Stimulated activated CD4-positive, alpha-beta T cell treated with anti-CD3 and anti-CD28 coated beads, Interleukin-4, amount 100 ng/mL, for 1 hour (primary cell): ENCODE measurements at regions not wholly inside any gene's neighbourhood (a gene's known extent, or its start where the extent isn't known, plus 50 kb on each side); places are given as distances from the start of the nearest gene placed in this dataset.
"Not testable (repeated sequence)": the region's sequence is repeated elsewhere in the genome, so short reads cannot be mapped to it uniquely, and the experiment has no call there.

Source experiments
- DNase-seq: peaks from one replicate; pipeline ENCODE4 v3.0.0-alpha.2; 2020

- no peak for DNase-seq
Measured at GRCh38 chr6:9795880-9796279, 619.0 kb downstream of the TFAP2A start.

GRCh38 chr6:9789201-9789600, 625.7 kb downstream of the TFAP2A start:
- DNase-seq: no peak

GRCh38 chr6:9784786-9785185, 630.1 kb downstream of the TFAP2A start:
- DNase-seq: no peak

GRCh38 chr6:9783567-9783966, 631.3 kb downstream of the TFAP2A start:
- DNase-seq: no peak

- DNase-seq: no peak
Measured at GRCh38 chr6:9766240-9766915, 648.5 kb downstream of the TFAP2A start.

- no peak for DNase-seq
Measured at GRCh38 chr6:9761220-9761619, 653.7 kb downstream of the TFAP2A start.

- no peak for DNase-seq
Measured at GRCh38 chr6:9754515-9754914, 660.4 kb downstream of the TFAP2A start.

- no peak for DNase-seq
Measured at GRCh38 chr6:9745966-9746365, 668.9 kb downstream of the TFAP2A start.

- DNase-seq: no peak
Measured at GRCh38 chr6:9745476-9745875, 669.4 kb downstream of the TFAP2A start.

GRCh38 chr6:9744119-9744518, 670.8 kb downstream of the TFAP2A start:
- no peak for DNase-seq

GRCh38 chr6:9732056-9732455, 682.8 kb downstream of the TFAP2A start:
- DNase-seq: no peak

GRCh38 chr6:9725776-9726175, 689.1 kb downstream of the TFAP2A start:
- not testable (repeated sequence) for DNase-seq

- no peak for DNase-seq
Measured at GRCh38 chr6:9717568-9717967, 697.3 kb downstream of the TFAP2A start.

- DNase-seq: no peak
Measured at GRCh38 chr6:9711365-9711764, 703.5 kb downstream of the TFAP2A start.

- no peak for DNase-seq
Measured at GRCh38 chr6:9710574-9710973, 704.3 kb downstream of the TFAP2A start.

GRCh38 chr6:9708600-9708999, 706.3 kb downstream of the TFAP2A start:
- no peak for DNase-seq

- DNase-seq: no peak
Measured at GRCh38 chr6:9704989-9705388, 709.9 kb downstream of the TFAP2A start.

GRCh38 chr6:9702914-9703313, 712.0 kb downstream of the TFAP2A start:
- DNase-seq: no peak

- DNase-seq: no peak
Measured at GRCh38 chr6:9699888-9700287, 715.0 kb downstream of the TFAP2A start.

- no peak for DNase-seq
Measured at GRCh38 chr6:9697263-9697931, 717.5 kb downstream of the TFAP2A start.

GRCh38 chr6:9690388-9690787, 724.5 kb downstream of the TFAP2A start:
- DNase-seq: no peak

- DNase-seq: not testable (repeated sequence)
Measured at GRCh38 chr6:9680727-9681126, 734.1 kb downstream of the TFAP2A start.

GRCh38 chr6:9675122-9675521, 739.8 kb downstream of the TFAP2A start:
- DNase-seq: no peak

- DNase-seq: no peak
Measured at GRCh38 chr6:9659848-9660247, 755.0 kb downstream of the TFAP2A start.

GRCh38 chr6:9657994-9658393, 756.9 kb downstream of the TFAP2A start:
- no peak for DNase-seq
